Common myeloid progenitor, CD34-positive (primary cell): ENCODE measurements at regions not wholly inside any gene's neighbourhood (a gene's known extent, or its start where the extent isn't known, plus 50 kb on each side); places are given as distances from the start of the nearest gene placed in this dataset.

Experiments
- CTCF ChIA-PET: fragments of 350-600 bp; sonication (Branson Sonifier 250); formaldehyde crosslinking; loops from one replicate; lab custom pipeline; 2021; ENCODE audit warnings: antibody characterized with exemption; lab: Charles Lee
- POLR2A ChIA-PET: fragments of 350-600 bp; sonication (Branson Sonifier 250); formaldehyde crosslinking; loops from one replicate; lab custom pipeline; 2021; ENCODE audit warnings: antibody characterized with exemption; lab: Charles Lee
- DNase-seq, 3 donors: peaks; one replicate each; pipeline versions ENCODE4 v3.0.0 to v3.0.0-alpha.2; 2013
- H3K27ac ChIP-seq, 2 experiments: 1 replicate in 1 of 2; 2 replicates in 1 of 2; pipeline ENCODE4 v1.7.0; 2013; ENCODE audit warnings: inconsistent platforms in 2 of 2, low read length in 2 of 2, mild to moderate bottlenecking in 2 of 2, low read depth in 1 of 2, moderate library complexity in 1 of 2; ENCODE audit not compliant: severe bottlenecking in 2 of 2, insufficient read depth in 1 of 2, poor library complexity in 1 of 2
- H3K27me3 ChIP-seq, 5 experiments: replicated peaks in 2 of 5; 1 replicate in 3 of 5; 2 replicates in 2 of 5; pipeline versions ENCODE4 v1.6.1 to v1.7.0; 2013; ENCODE audit warnings: low read length in 4 of 5, mild to moderate bottlenecking in 2 of 5, moderate library complexity in 2 of 5, inconsistent platforms in 1 of 5; ENCODE audit not compliant: insufficient read depth in 5 of 5, control insufficient read depth in 4 of 5
- H3K36me3 ChIP-seq, 4 experiments: 1 replicate in 2 of 4; 2 replicates in 2 of 4; pipeline versions ENCODE4 v1.6.1 to v1.7.0; 2013; ENCODE audit warnings: low read length in 3 of 4, control low read depth in 1 of 4, mild to moderate bottlenecking in 1 of 4; ENCODE audit not compliant: control insufficient read depth in 4 of 4, insufficient read depth in 4 of 4
- H3K4me1 ChIP-seq, 4 experiments: 1 replicate in 3 of 4; 2 replicates in 1 of 4; pipeline versions ENCODE4 v1.6.1 to v1.7.1; 2013; ENCODE audit warnings: low read length in 3 of 4, mild to moderate bottlenecking in 3 of 4, control low read depth in 1 of 4, inconsistent platforms in 1 of 4, moderate library complexity in 1 of 4; ENCODE audit not compliant: control insufficient read depth in 4 of 4, insufficient read depth in 4 of 4; ENCODE audit errors: control extremely low read depth in 1 of 4
- H3K4me3 ChIP-seq, 7 experiments: 1 replicate in 4 of 7; 2 replicates in 3 of 7; pipeline versions ENCODE4 v1.5.1 to v1.7.0; 2013; ENCODE audit warnings: mild to moderate bottlenecking in 7 of 7, low read length in 6 of 7, moderate library complexity in 6 of 7, inconsistent platforms in 2 of 7, low read depth in 2 of 7, control low read depth in 1 of 7; ENCODE audit not compliant: insufficient read depth in 4 of 7, control insufficient read depth in 1 of 7; ENCODE audit errors: extremely low read depth in 1 of 7
- H3K9me3 ChIP-seq, 5 experiments: 1 replicate in 4 of 5; 2 replicates in 1 of 5; pipeline versions ENCODE4 v1.6.1 to v1.7.1; 2013; ENCODE audit warnings: low read length in 4 of 5, mild to moderate bottlenecking in 2 of 5, inconsistent platforms in 1 of 5, low read depth in 1 of 5, moderate library complexity in 1 of 5; ENCODE audit not compliant: control insufficient read depth in 4 of 5, insufficient read depth in 2 of 5; ENCODE audit errors: control extremely low read depth in 1 of 5
- WGBS: methylation state at CpG from one replicate; pipeline ENCODE4 v1.1.5; 2013; ENCODE audit not compliant: insufficient coverage; 5-methylcytosine and 5-hydroxymethylcytosine counted together

- no peaks in the 10 kb centered on the region for H3K9me3 ChIP-seq
- CTCF ChIA-PET: no interaction called here
- 83% methylated on average over 1 of the region's 5 CpGs for WGBS
- peaks cover 14 to 39% (median 15%) of the 10 kb centered on the region in 5 experiments for H3K27me3 ChIP-seq
- H3K36me3 ChIP-seq: no peaks in the 10 kb centered on the region
- no peaks in the 10 kb centered on the region for H3K4me1 ChIP-seq
- DNase-seq: no peak
- H3K4me3 ChIP-seq: no peak overlapping the region
- POLR2A ChIA-PET: no interaction called here
- H3K27ac ChIP-seq: no peak overlapping the region
Measured at GRCh38 chr5:113692466-113692865, 179.0 kb downstream of the YTHDC2 start.

- WGBS: 8% methylated on average over 13 of the region's 15 CpGs
- no peak overlapping the region for H3K4me3 ChIP-seq
- no peaks in the 10 kb centered on the region for H3K36me3 ChIP-seq
- CTCF ChIA-PET: no interaction called here
- no peak for DNase-seq
- POLR2A ChIA-PET: no interaction called here
- H3K9me3 ChIP-seq: no peaks in the 10 kb centered on the region
- no peaks in the 10 kb centered on the region for H3K4me1 ChIP-seq
- H3K27ac ChIP-seq: no peak overlapping the region
- H3K27me3 ChIP-seq: peaks cover 14 to 39% (median 15%) of the 10 kb centered on the region in 5 experiments
Measured at GRCh38 chr5:113692891-113693457, 179.5 kb downstream of the YTHDC2 start.

GRCh38 chr5:113693701-113694100, 180.2 kb downstream of the YTHDC2 start:
- no peak overlapping the region for H3K27ac ChIP-seq
- ChIA-PET CTCF (no interaction called here), POLR2A (no interaction called here)
- peaks cover 14 to 41% (median 15%) of the 10 kb centered on the region in 5 experiments for H3K27me3 ChIP-seq
- DNase-seq: no peak
- H3K4me1 ChIP-seq: no peaks in the 10 kb centered on the region
- no peaks in the 10 kb centered on the region for H3K9me3 ChIP-seq
- 89% methylated on average over 1 of the region's 4 CpGs for WGBS
- H3K36me3 ChIP-seq: no peaks in the 10 kb centered on the region
- H3K4me3 ChIP-seq: no peak overlapping the region

- Histone ChIP-seq H3K27ac (no peak overlapping the region), H3K36me3 (no peaks in the 10 kb centered on the region), H3K9me3 (no peaks in the 10 kb centered on the region), H3K27me3 (peaks cover 11 to 41% (median 15%) of the 10 kb centered on the region in 5 experiments), H3K4me1 (no peaks in the 10 kb centered on the region), H3K4me3 (no peak overlapping the region)
- DNase-seq: no peak
- WGBS: 100% methylated on average over 1 of the region's 2 CpGs
- POLR2A ChIA-PET: no interaction called here
- CTCF ChIA-PET: no interaction called here
Measured at GRCh38 chr5:113694576-113694975, 181.1 kb downstream of the YTHDC2 start.

GRCh38 chr5:113703266-113703665, 189.8 kb downstream of the YTHDC2 start:
- H3K9me3 ChIP-seq: peaks cover 2 to 8% (median 3%) of the 10 kb centered on the region in 5 experiments
- no peak overlapping the region for H3K27ac ChIP-seq
- DNase-seq: no peak
- H3K27me3 ChIP-seq: peaks cover 0 to under 1% (median 0%) of the 10 kb centered on the region in 5 experiments
- POLR2A ChIA-PET: no interaction called here
- CTCF ChIA-PET: no interaction called here
- no peak overlapping the region for H3K4me3 ChIP-seq
- no peaks in the 10 kb centered on the region for H3K4me1 ChIP-seq
- no peaks in the 10 kb centered on the region for H3K36me3 ChIP-seq

- H3K4me1 ChIP-seq: no peaks in the 10 kb centered on the region
- WGBS: 100% methylated on average over 3 of the region's 3 CpGs
- H3K9me3 ChIP-seq: peaks cover 2 to 8% (median 3%) of the 10 kb centered on the region in 5 experiments
- no peak overlapping the region for H3K4me3 ChIP-seq
- DNase-seq: no peak
- H3K27ac ChIP-seq: no peak overlapping the region
- CTCF ChIA-PET: no interaction called here
- no peaks in the 10 kb centered on the region for H3K36me3 ChIP-seq
- POLR2A ChIA-PET: interaction anchor here (0.6 kb wide), 1 partner anchor 8 kb away, joined by 4 read pairs; no protein-coding TSS in a partner anchor
- no peaks in the 10 kb centered on the region for H3K27me3 ChIP-seq
Measured at GRCh38 chr5:113705657-113706056, 192.2 kb downstream of the YTHDC2 start.

GRCh38 chr5:113713051-113713450, 199.6 kb downstream of the YTHDC2 start:
- no peaks in the 10 kb centered on the region for H3K27me3 ChIP-seq
- H3K27ac ChIP-seq: no peak overlapping the region
- peaks cover 0 to 10% (median 0%) of the 10 kb centered on the region in 5 experiments for H3K9me3 ChIP-seq
- no peaks in the 10 kb centered on the region for H3K4me1 ChIP-seq
- H3K4me3 ChIP-seq: no peak overlapping the region
- DNase-seq: no peak
- WGBS: no CpG with 5 or more reads among the region's 1 CpG
- ChIA-PET CTCF (no interaction called here), POLR2A (no interaction called here)
- no peaks in the 10 kb centered on the region for H3K36me3 ChIP-seq
